ENCODE measurements at regions not wholly inside any gene's neighbourhood (a gene's known extent, or its start where the extent isn't known, plus 50 kb on each side); places are given as distances from the start of the nearest gene placed in this dataset.

DNA sequence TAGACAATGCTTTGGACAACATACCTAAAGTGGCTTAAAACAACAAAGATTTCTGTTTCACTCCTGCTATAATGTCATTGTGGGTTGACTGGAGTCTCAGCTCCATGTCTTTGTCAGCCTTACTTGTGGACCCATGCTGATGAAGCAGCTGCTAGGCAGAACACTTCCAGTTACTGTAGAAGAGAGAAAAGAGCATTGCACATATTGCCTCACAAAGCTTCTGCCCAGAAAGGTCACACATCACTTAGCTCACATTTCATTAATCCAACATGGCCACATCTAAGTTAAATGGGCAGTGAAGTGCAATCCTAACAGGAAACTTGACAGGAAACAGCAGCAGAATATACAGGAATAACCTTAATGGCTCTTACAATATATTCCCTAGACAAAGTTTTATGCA, 480.5 kb upstream of the HTR1E start:
- intact Hi-C loops (cut with DNase I) = no loop called here
- Histone ChIP-seq H3K27ac (no peak overlapping the region), H3K4me3 (no peak overlapping the region), H3K4me1 (no peaks in the 10 kb centered on the region), H3K36me3 (ENCODE audit: insufficient read depth in 1 of 2, low read depth in 1 of 2) (no peaks in the 10 kb centered on the region), H3K9me3 (no peaks in the 10 kb centered on the region), H3K27me3 (ENCODE audit: insufficient read depth in 3 of 3, low read length in 2 of 3) (no peaks in the 10 kb centered on the region)
- TF ChIP-seq, protein P1, sequence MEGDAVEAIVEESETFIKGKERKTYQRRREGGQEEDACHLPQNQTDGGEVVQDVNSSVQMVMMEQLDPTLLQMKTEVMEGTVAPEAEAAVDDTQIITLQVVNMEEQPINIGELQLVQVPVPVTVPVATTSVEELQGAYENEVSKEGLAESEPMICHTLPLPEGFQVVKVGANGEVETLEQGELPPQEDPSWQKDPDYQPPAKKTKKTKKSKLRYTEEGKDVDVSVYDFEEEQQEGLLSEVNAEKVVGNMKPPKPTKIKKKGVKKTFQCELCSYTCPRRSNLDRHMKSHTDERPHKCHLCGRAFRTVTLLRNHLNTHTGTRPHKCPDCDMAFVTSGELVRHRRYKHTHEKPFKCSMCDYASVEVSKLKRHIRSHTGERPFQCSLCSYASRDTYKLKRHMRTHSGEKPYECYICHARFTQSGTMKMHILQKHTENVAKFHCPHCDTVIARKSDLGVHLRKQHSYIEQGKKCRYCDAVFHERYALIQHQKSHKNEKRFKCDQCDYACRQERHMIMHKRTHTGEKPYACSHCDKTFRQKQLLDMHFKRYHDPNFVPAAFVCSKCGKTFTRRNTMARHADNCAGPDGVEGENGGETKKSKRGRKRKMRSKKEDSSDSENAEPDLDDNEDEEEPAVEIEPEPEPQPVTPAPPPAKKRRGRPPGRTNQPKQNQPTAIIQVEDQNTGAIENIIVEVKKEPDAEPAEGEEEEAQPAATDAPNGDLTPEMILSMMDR (IDR thresholded peaks at IDR 0.05) = no peak
- no peak for ATAC-seq
- DNase-seq = no peak

DNA sequence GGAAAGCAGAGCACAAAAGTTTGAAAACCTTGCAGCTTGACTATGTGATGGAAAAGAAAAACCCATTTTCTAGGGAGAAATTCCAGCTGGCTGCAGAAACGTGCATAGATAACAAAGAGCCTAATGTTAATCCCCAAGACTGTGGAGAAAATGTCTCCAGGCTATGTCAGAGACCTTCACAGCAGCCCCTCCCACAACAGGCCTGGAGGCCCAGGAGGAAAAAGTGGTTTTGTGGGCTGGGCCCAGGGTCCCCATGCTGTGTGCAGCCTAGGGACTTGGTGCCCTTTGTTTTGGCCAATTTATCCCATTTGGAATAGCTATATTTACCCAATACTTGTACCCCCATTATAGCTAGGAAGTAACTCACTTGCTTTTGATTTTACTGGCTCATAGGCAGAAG, 484.1 kb upstream of the HTR1E start:
- ATAC-seq (no peak), DNase-seq (no peak)
- H3K27ac ChIP-seq = no peak overlapping the region
- H3K36me3 ChIP-seq (ENCODE audit: insufficient read depth in 1 of 2, low read depth in 1 of 2) = no peaks in the 10 kb centered on the region
- H3K4me1 ChIP-seq = no peaks in the 10 kb centered on the region
- TF ChIP-seq, protein P1 (IDR thresholded peaks at IDR 0.05) = no peak
- intact Hi-C loops (cut with DNase I) = no loop called here
- no peaks in the 10 kb centered on the region for H3K27me3 ChIP-seq (ENCODE audit: insufficient read depth in 3 of 3, low read length in 2 of 3)
- WGBS, 3 donors = 24 to 35% (median 30%) methylated on average over 1 of the region's 1 CpG
- no peaks in the 10 kb centered on the region for H3K9me3 ChIP-seq
- H3K4me3 ChIP-seq = no peak overlapping the region

DNA sequence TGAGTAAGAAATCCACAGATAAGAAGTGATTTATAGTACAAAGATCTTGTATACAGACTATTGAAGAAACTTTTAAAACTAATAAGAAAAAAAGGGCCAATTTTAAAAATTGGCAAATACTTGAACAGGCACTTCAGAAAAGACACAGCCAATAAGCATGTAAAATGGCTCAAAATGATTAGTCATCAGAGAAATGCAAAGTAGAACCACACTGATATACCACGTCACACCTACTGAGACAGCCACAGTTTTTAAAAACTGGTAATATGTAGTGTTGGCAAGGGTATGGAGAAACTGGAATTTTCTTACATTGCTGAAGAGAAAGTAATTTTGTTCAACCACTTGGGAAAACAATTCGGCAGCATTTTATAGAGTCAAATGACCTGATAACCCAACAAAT, 488.9 kb upstream of the HTR1E start:
- Histone ChIP-seq H3K36me3 (ENCODE audit: insufficient read depth in 1 of 2, low read depth in 1 of 2) (no peaks in the 10 kb centered on the region), H3K9me3 (no peaks in the 10 kb centered on the region), H3K4me3 (no peak overlapping the region), H3K27ac (no peak overlapping the region), H3K27me3 (ENCODE audit: insufficient read depth in 3 of 3, low read length in 2 of 3) (no peaks in the 10 kb centered on the region), H3K4me1 (no peaks in the 10 kb centered on the region)
- no peak for DNase-seq
- ATAC-seq = no peak
- intact Hi-C loops (cut with DNase I) = no loop called here
- TF ChIP-seq, protein P1 (IDR thresholded peaks at IDR 0.05) = no peak
- 56 to 64% (median 61%) methylated on average over 2 of the region's 2 CpGs for WGBS, 3 donors

DNA sequence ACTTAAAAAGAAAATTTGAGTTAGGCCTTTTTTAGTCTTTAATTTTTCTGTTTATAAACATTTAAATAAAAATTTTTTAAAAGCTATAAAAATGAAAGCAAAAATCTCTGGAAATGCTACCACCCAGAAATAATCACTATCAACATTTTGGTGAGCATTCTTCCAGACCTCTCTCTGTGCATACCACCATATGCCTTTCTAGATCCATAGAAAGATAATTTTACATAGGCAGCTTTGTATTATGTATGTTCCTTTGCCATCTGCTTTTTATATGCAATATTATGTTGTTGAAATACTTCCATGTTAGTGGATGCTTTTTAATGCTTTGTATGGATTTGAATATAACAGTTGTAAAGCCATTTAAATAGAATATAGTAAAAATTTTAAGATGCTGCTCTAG, 496.7 kb upstream of the HTR1E start:
- no peaks in the 10 kb centered on the region for H3K36me3 ChIP-seq (ENCODE audit: insufficient read depth in 1 of 2, low read depth in 1 of 2)
- intact Hi-C loops (cut with DNase I) = no loop called here
- no peaks in the 10 kb centered on the region for H3K4me1 ChIP-seq
- H3K4me3 ChIP-seq = no peak overlapping the region
- DNase-seq (no peak), ATAC-seq (no peak)
- no peaks in the 10 kb centered on the region for H3K27me3 ChIP-seq (ENCODE audit: insufficient read depth in 3 of 3, low read length in 2 of 3)
- H3K9me3 ChIP-seq = no peaks in the 10 kb centered on the region
- TF ChIP-seq, protein P1 (IDR thresholded peaks at IDR 0.05) = no peak
- H3K27ac ChIP-seq = no peak overlapping the region

DNA sequence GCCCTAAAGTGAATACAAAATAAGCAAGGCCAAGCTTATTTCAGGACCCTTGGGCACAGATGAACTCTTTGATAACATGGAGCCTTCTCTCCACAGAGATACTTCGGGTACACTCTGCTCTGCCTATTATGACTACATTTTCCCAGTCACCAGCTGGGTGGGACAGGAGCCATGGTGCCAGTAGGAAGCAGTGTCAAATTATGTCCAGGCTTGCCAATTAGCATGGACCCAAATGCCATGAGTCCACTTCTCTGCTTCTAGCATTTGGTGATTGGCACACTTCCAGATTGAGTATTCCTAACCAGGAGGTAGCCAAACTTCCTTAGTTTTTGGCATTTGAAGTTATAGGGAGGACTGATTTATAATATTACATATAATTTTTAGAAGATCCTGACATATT, 513.8 kb upstream of the HTR1E start:
- ATAC-seq (no peak), DNase-seq (no peak)
- no peaks in the 10 kb centered on the region for H3K27me3 ChIP-seq (ENCODE audit: insufficient read depth in 3 of 3, low read length in 2 of 3)
- H3K4me3 ChIP-seq = no peak overlapping the region
- WGBS, 3 donors = 41 to 50% (median 43%) methylated on average over 1 of the region's 1 CpG
- H3K27ac ChIP-seq = no peak overlapping the region
- H3K4me1 ChIP-seq = no peaks in the 10 kb centered on the region
- no peaks in the 10 kb centered on the region for H3K9me3 ChIP-seq
- intact Hi-C loops (cut with DNase I) = no loop called here
- no peaks in the 10 kb centered on the region for H3K36me3 ChIP-seq (ENCODE audit: insufficient read depth in 1 of 2, low read depth in 1 of 2)
- TF ChIP-seq, protein P1 (IDR thresholded peaks at IDR 0.05) = no peak

Measured in psoas muscle (tissue), 7 donors.